HCT116 (cell line): ENCODE measurements at regions not wholly inside any gene's neighbourhood (a gene's known extent, or its start where the extent isn't known, plus 50 kb on each side); places are given as distances from the start of the nearest gene placed in this dataset.

Source experiments
- ATAC-seq: fragments of 200-7000 bp; cut with Tn5 transposase; 2 replicates; pipeline ENCODE4 v1.9.1; 2020; ENCODE audit warnings: mild to moderate bottlenecking, moderate library complexity
- BruUV-seq: library from RNA; stranded (reverse); fragments of 400-500 nt; replicated peaks from 2 replicates; lab custom pipeline; 2021; lab: Mats Ljungman, UMichigan
- CTCF ChIA-PET: fragments of 300-600 bp; sonication (Branson Sonifier 250); formaldehyde crosslinking; loops from one replicate; lab custom pipeline; 2021; ENCODE audit warnings: antibody characterized with exemption; lab: Charles Lee
- POLR2A ChIA-PET: fragments of 300-600, 350-600 bp; sonication (Branson Sonifier 250); formaldehyde crosslinking; loops from one replicate; lab custom pipeline; 2021; ENCODE audit warnings: antibody characterized with exemption; lab: Charles Lee
- RAD21 ChIA-PET, 2 experiments: fragments of 300-600 bp; sonication (Branson Sonifier 250); formaldehyde crosslinking; loops; one replicate each; lab custom pipeline; 2023; ENCODE audit warnings: low total read pairs in 2 of 2; ENCODE audit not compliant: uncharacterized antibody in 2 of 2, unreplicated experiment in 2 of 2, low non-redundant PET in 1 of 2; lab: Charles Lee
- DNase-seq: peaks from one replicate; pipeline ENCODE4 v3.0.0-alpha.2; 2010; ENCODE audit warnings: low read depth, low spot score
- H2AFZ ChIP-seq: fragments of 200-600 bp; shearing (Covaris generic), sonication (generic); 2 replicates; pipeline ENCODE4 v1.6.1; 2017; ENCODE audit warnings: low read depth, mixed run types, mixed read lengths, antibody characterized with exemption, low read length; ENCODE audit not compliant: poor library complexity, severe bottlenecking
- H3K27ac ChIP-seq: 2 replicates; pipeline ENCODE4 v1.5.1; 2012; ENCODE audit warnings: low read depth, low read length
- H3K27me3 ChIP-seq: fragments of 200-600 bp; sonication (generic); 2 replicates; pipeline ENCODE4 v1.6.1; 2016; ENCODE audit warnings: mixed run types, low read length, mixed read lengths; ENCODE audit not compliant: insufficient read depth
- H3K36me3 ChIP-seq, 2 experiments: fragments of 200-500 bp in 1 of 2; fragments of 200-600 bp in 1 of 2; sonication (Bioruptor generic) in 1 of 2; sonication (generic) in 1 of 2; 2 replicates each; pipeline versions ENCODE4 v1.5.1 to v1.6.1; 2014 to 2016; ENCODE audit warnings: low read length in 2 of 2, inconsistent platforms in 1 of 2, mixed read lengths in 1 of 2, mixed run types in 1 of 2; ENCODE audit not compliant: insufficient read depth in 2 of 2, control insufficient read depth in 1 of 2
- H3K4me1 ChIP-seq, 2 experiments: fragments of 200-600 bp in 1 of 2; sonication (generic) in 1 of 2; 2 replicates each; pipeline versions ENCODE4 v1.5.1 to v1.6.1; 2012 to 2017; ENCODE audit warnings: low read length in 2 of 2, inconsistent platforms in 1 of 2, mild to moderate bottlenecking in 1 of 2, mixed read lengths in 1 of 2, mixed run types in 1 of 2, moderate library complexity in 1 of 2; ENCODE audit not compliant: insufficient read depth in 2 of 2, control insufficient read depth in 1 of 2
- H3K4me2 ChIP-seq: fragments of 200-600 bp; sonication (generic); 2 replicates; pipeline ENCODE4 v1.6.1; 2017; ENCODE audit warnings: mixed run types, low read length, mixed read lengths
- H3K4me3 ChIP-seq, 2 experiments: fragments of 200-600 bp in 1 of 2; sonication (generic) in 1 of 2; replicated peaks in 1 of 2; 2 replicates each; pipeline ENCODE4 v1.5.1; 2011 to 2016; ENCODE audit warnings: low read length in 2 of 2, control low read depth in 1 of 2, low read depth in 1 of 2, mild to moderate bottlenecking in 1 of 2, mixed read lengths in 1 of 2, mixed run types in 1 of 2
- H3K79me2 ChIP-seq: fragments of 200-600 bp; sonication (generic); 2 replicates; pipeline ENCODE4 v1.6.1; 2017; ENCODE audit warnings: mild to moderate bottlenecking, mixed run types, low read length, moderate library complexity, mixed read lengths; ENCODE audit not compliant: insufficient read depth
- H3K9ac ChIP-seq: fragments of 200-600 bp; sonication (generic); 2 replicates; pipeline ENCODE4 v1.6.1; 2016; ENCODE audit warnings: low read length, mixed read lengths
- H3K9me2 ChIP-seq: fragments of 200-600 bp; sonication (generic), shearing (Covaris generic); 2 replicates; pipeline ENCODE4 v1.6.1; 2017; ENCODE audit warnings: mixed run types, mild to moderate bottlenecking, moderate library complexity; ENCODE audit not compliant: insufficient read depth
- H3K9me3 ChIP-seq, 2 experiments: fragments of 200-500 bp in 1 of 2; fragments of 200-600 bp in 1 of 2; sonication (Bioruptor generic) in 1 of 2; sonication (generic) in 1 of 2; 2 replicates each; pipeline ENCODE4 v1.6.1; 2014 to 2017; ENCODE audit warnings: low read length in 2 of 2, mixed read lengths in 2 of 2, inconsistent platforms in 1 of 2, low read depth in 1 of 2, mild to moderate bottlenecking in 1 of 2, mixed run types in 1 of 2, moderate library complexity in 1 of 2; ENCODE audit not compliant: control insufficient read depth in 1 of 2, insufficient read depth in 1 of 2
- H4K20me1 ChIP-seq: fragments of 200-600 bp; sonication (generic), shearing (Covaris generic); 2 replicates; pipeline ENCODE4 v1.6.1; 2017; ENCODE audit warnings: mixed run types, mild to moderate bottlenecking, moderate library complexity; ENCODE audit not compliant: insufficient read depth
- ATF3 ChIP-seq: IDR thresholded peaks from 2 replicates; pipeline ENCODE4 v1.6.1; 2012
- CBX3 ChIP-seq: IDR thresholded peaks from 2 replicates; pipeline ENCODE4 v1.6.1; 2012; ENCODE audit warnings: low read depth
- JUND ChIP-seq: IDR thresholded peaks from 2 replicates; pipeline ENCODE4 v1.6.1; 2012
- POLR2AphosphoS5 ChIP-seq: IDR thresholded peaks from 2 replicates; pipeline ENCODE4 v1.6.1; 2011; ENCODE audit warnings: mild to moderate bottlenecking, low read depth, low read length, moderate library complexity
- RAD21 ChIP-seq: IDR thresholded peaks from 2 replicates; pipeline ENCODE4 v1.6.1; 2012; ENCODE audit warnings: low read depth, mild to moderate bottlenecking
- REST ChIP-seq: IDR thresholded peaks from 2 replicates; pipeline ENCODE4 v1.6.1; 2012; ENCODE audit warnings: low read depth
- SIN3A ChIP-seq: IDR thresholded peaks from 2 replicates; pipeline ENCODE4 v1.6.1; 2012; ENCODE audit warnings: low read depth
- TCF7L2 ChIP-seq: IDR thresholded peaks from 2 replicates; pipeline ENCODE4 v1.7.0; 2011; ENCODE audit warnings: borderline replicate concordance, inconsistent platforms; ENCODE audit not compliant: insufficient read depth, insufficient read length; ENCODE audit errors: extremely low read depth
- intact Hi-C: fragments of 100-400 bp; cut with micrococcal nuclease; formaldehyde crosslinking; loops from 2 replicates; pipeline ENCODE4 v1.10.0; 2022

GRCh38 chr5:62729675-62730074 is 151.1 kb downstream of the LRRC70 start:
- BruUV-seq = no TSS peak
- ATAC-seq (no peak), DNase-seq (no peak)
- Histone ChIP-seq H3K79me2 (no peaks in the 10 kb centered on the region), H3K9ac (no peak overlapping the region), H3K4me2 (no peak overlapping the region), H2AFZ (no peak overlapping the region), H3K9me3 (no peaks in the 10 kb centered on the region), H3K9me2 (no peaks in the 10 kb centered on the region), H3K27ac (no peak overlapping the region), H3K4me3 (no peak overlapping the region), H3K36me3 (no peaks in the 10 kb centered on the region), H3K4me1 (no peaks in the 10 kb centered on the region), H4K20me1 (no peaks in the 10 kb centered on the region), H3K27me3 (no peaks in the 10 kb centered on the region)
- intact Hi-C loops = no loop called here
- ChIA-PET POLR2A (no interaction called here), CTCF (no interaction called here), RAD21 (no interaction called here)
- TF ChIP-seq CBX3 (no peak), POLR2AphosphoS5 (no peak), SIN3A (no peak), ATF3 (no peak), REST (no peak), TCF7L2 (no peak)

GRCh38 chr5:62727861-62728260 is 149.2 kb downstream of the LRRC70 start:
- no peak overlapping the region for H2AFZ ChIP-seq
- POLR2A ChIA-PET = no interaction called here
- H3K36me3 ChIP-seq = no peaks in the 10 kb centered on the region
- H3K79me2 ChIP-seq = no peaks in the 10 kb centered on the region
- H3K9me3 ChIP-seq = no peaks in the 10 kb centered on the region
- H3K9ac ChIP-seq = no peak overlapping the region
- TF ChIP-seq JUND (no peak), RAD21 (no peak)
- no peaks in the 10 kb centered on the region for H3K27me3 ChIP-seq
- H3K4me3 ChIP-seq = no peak overlapping the region
- CTCF ChIA-PET = no interaction called here
- no peak overlapping the region for H3K4me2 ChIP-seq
- H3K9me2 ChIP-seq = no peaks in the 10 kb centered on the region
- DNase-seq = no peak
- H4K20me1 ChIP-seq = no peaks in the 10 kb centered on the region
- ATAC-seq = no peak
- intact Hi-C loops = no loop called here
- BruUV-seq = no TSS peak
- no peaks in the 10 kb centered on the region for H3K4me1 ChIP-seq
- RAD21 ChIA-PET = no interaction called here
- no peak overlapping the region for H3K27ac ChIP-seq
